ENCODE measurements at regions not wholly inside any gene's neighbourhood (a gene's known extent, or its start where the extent isn't known, plus 50 kb on each side); places are given as distances from the start of the nearest gene placed in this dataset.

- no peak for DNase-seq (ENCODE audit: low spot score in 2 of 2)
- TF ChIP-seq EP300 (IDR thresholded peaks at IDR 0.05) (no peak), CTCF (IDR thresholded peaks at IDR 0.05) (no peak), POLR2A (IDR thresholded peaks at IDR 0.05) (no peak), POLR2AphosphoS5 (IDR thresholded peaks at IDR 0.05) (no peak)
- H3K27me3 ChIP-seq, result no peaks in the 10 kb centered on the region
- H3K4me1 ChIP-seq, result no peaks in the 10 kb centered on the region
- no peak overlapping the region for H3K27ac ChIP-seq
- no peaks in the 10 kb centered on the region for H3K36me3 ChIP-seq
- 71% methylated on average over 1 of the region's 1 CpG for WGBS
- H3K9me3 ChIP-seq, result no peaks in the 10 kb centered on the region
- H3K4me3 ChIP-seq, result no peak overlapping the region
Measured at GRCh38 chr4:59598330-59598618, 1601.9 kb upstream of the ADGRL3 start.

- WGBS, result 28% methylated on average over 1 of the region's 1 CpG
- TF ChIP-seq CTCF (IDR thresholded peaks at IDR 0.05) (no peak), EP300 (IDR thresholded peaks at IDR 0.05) (no peak), POLR2AphosphoS5 (IDR thresholded peaks at IDR 0.05) (no peak), POLR2A (IDR thresholded peaks at IDR 0.05) (no peak)
- DNase-seq (ENCODE audit: low spot score in 2 of 2), result no peak
Measured at GRCh38 chr4:59608466-59608865, 1591.7 kb upstream of the ADGRL3 start.

GRCh38 chr4:59612235-59612634 lies 1587.9 kb upstream of the ADGRL3 start:
- DNase-seq (ENCODE audit: low spot score in 2 of 2), result no peak
- no peak overlapping the region for H3K4me3 ChIP-seq
- 54% methylated on average over 1 of the region's 1 CpG for WGBS
- no peak for TF ChIP-seq POLR2A (IDR thresholded peaks at IDR 0.05)
- no peak for TF ChIP-seq CTCF (IDR thresholded peaks at IDR 0.05)
- TF ChIP-seq EP300 (IDR thresholded peaks at IDR 0.05), result no peak
- no peak for TF ChIP-seq POLR2AphosphoS5 (IDR thresholded peaks at IDR 0.05)
- H3K27me3 ChIP-seq, result no peaks in the 10 kb centered on the region
- H3K4me1 ChIP-seq, result no peaks in the 10 kb centered on the region
- no peak overlapping the region for H3K27ac ChIP-seq
- H3K36me3 ChIP-seq, result no peaks in the 10 kb centered on the region
- H3K9me3 ChIP-seq, result no peaks in the 10 kb centered on the region

More at GRCh38 chr4:59608466-59608865, 1591.7 kb upstream of the ADGRL3 start:
- Histone ChIP-seq H3K27me3 (no peaks in the 10 kb centered on the region), H3K9me3 (no peaks in the 10 kb centered on the region), H3K36me3 (no peaks in the 10 kb centered on the region), H3K4me1 (no peaks in the 10 kb centered on the region), H3K27ac (no peak overlapping the region), H3K4me3 (no peak overlapping the region)

GRCh38 chr4:59615316-59615715 lies 1584.8 kb upstream of the ADGRL3 start:
- no peak overlapping the region for H3K27ac ChIP-seq
- DNase-seq (ENCODE audit: low spot score in 2 of 2), result no peak
- TF ChIP-seq CTCF (IDR thresholded peaks at IDR 0.05) (no peak), EP300 (IDR thresholded peaks at IDR 0.05) (no peak), POLR2AphosphoS5 (IDR thresholded peaks at IDR 0.05) (no peak), POLR2A (IDR thresholded peaks at IDR 0.05) (no peak)
- no peaks in the 10 kb centered on the region for H3K27me3 ChIP-seq
- H3K36me3 ChIP-seq, result no peaks in the 10 kb centered on the region
- no peaks in the 10 kb centered on the region for H3K4me1 ChIP-seq
- H3K9me3 ChIP-seq, result no peaks in the 10 kb centered on the region
- H3K4me3 ChIP-seq, result no peak overlapping the region

DNA sequence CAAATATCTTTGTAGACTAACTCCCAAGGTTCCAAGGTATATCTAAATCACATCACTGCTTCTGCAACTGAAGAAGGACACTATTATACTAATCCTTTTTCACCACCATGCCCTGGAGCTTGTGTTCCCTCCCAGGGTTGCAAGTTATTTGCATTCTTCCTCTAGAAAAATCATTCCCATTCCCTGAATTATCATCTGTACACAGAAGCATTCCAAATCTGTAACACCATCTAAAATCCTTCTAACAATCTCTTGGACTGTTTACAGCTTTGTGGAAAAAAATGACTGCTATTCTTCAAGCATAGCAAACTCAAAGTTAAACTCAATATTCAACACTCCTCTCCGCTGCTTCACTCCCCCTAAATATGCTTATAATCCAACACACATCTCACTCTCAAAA lies 1570.8 kb upstream of the ADGRL3 start:
- H3K36me3 ChIP-seq, result no peaks in the 10 kb centered on the region
- DNase-seq (ENCODE audit: low spot score in 2 of 2), result no peak
- TF ChIP-seq POLR2A (IDR thresholded peaks at IDR 0.05) (no peak), EP300 (IDR thresholded peaks at IDR 0.05) (no peak), POLR2AphosphoS5 (IDR thresholded peaks at IDR 0.05) (no peak), CTCF (IDR thresholded peaks at IDR 0.05) (no peak)
- H3K4me1 ChIP-seq, result no peaks in the 10 kb centered on the region
- no peaks in the 10 kb centered on the region for H3K9me3 ChIP-seq
- H3K27ac ChIP-seq, result no peak overlapping the region
- H3K4me3 ChIP-seq, result no peak overlapping the region
- 78% methylated on average over 1 of the region's 1 CpG for WGBS
- no peaks in the 10 kb centered on the region for H3K27me3 ChIP-seq
